ENCODE measurements at regions not wholly inside any gene's neighbourhood (a gene's known extent, or its start where the extent isn't known, plus 50 kb on each side); places are given as distances from the start of the nearest gene placed in this dataset.
"Not testable (repeated sequence)": the region's sequence is repeated elsewhere in the genome, so short reads cannot be mapped to it uniquely, and the experiment has no call there.

GRCh38 chr2:125324273-125324672 lies 1299.2 kb downstream of the CNTNAP5 start:
- H3K27me3 Mint-ChIP-seq (ENCODE audit: low read depth): no peaks in the 10 kb centered on the region
- no peak for DNase-seq (ENCODE audit: low spot score in 2 of 2, unreplicated experiment in 2 of 2)

GRCh38 chr2:125330133-125330532 lies 1305.0 kb downstream of the CNTNAP5 start:
- Mint-ChIP-seq H3K36me3 (no peaks in the 10 kb centered on the region), H3K4me1 (peaks cover 32% of the 10 kb centered on the region), H3K27me3 (ENCODE audit: low read depth) (no peaks in the 10 kb centered on the region), H3K4me3 (no peak overlapping the region), H3K9me3 (peaks cover 4% of the 10 kb centered on the region), H3K27ac (no peak overlapping the region)
- TF ChIP-seq CTCF (IDR thresholded peaks at IDR 0.05; ENCODE audit: unreplicated experiment): no peak
- DNase-seq (ENCODE audit: low spot score in 2 of 2, unreplicated experiment in 2 of 2): no peak

More at GRCh38 chr2:125324273-125324672, 1299.2 kb downstream of the CNTNAP5 start:
- Mint-ChIP-seq H3K9me3 (peaks cover 7% of the 10 kb centered on the region), H3K4me1 (peaks cover 33% of the 10 kb centered on the region), H3K27ac (no peak overlapping the region), H3K4me3 (no peak overlapping the region), H3K36me3 (peaks cover 1% of the 10 kb centered on the region)
- no peak for TF ChIP-seq CTCF (IDR thresholded peaks at IDR 0.05; ENCODE audit: unreplicated experiment)

- Mint-ChIP-seq H3K4me1 (no peaks in the 10 kb centered on the region), H3K27ac (no peak overlapping the region), H3K36me3 (no peaks in the 10 kb centered on the region), H3K27me3 (ENCODE audit: low read depth) (peaks cover 2% of the 10 kb centered on the region), H3K4me3 (no peak overlapping the region), H3K9me3 (peaks cover 27% of the 10 kb centered on the region)
- DNase-seq (ENCODE audit: low spot score in 2 of 2, unreplicated experiment in 2 of 2): no peak
- no peak for TF ChIP-seq CTCF (IDR thresholded peaks at IDR 0.05; ENCODE audit: unreplicated experiment)
Observed at GRCh38 chr2:125341353-125341752, 1314.6 kb upstream of the GYPC start.

- not testable (repeated sequence) for H3K4me3 Mint-ChIP-seq; H3K4me1 Mint-ChIP-seq; H3K27me3 Mint-ChIP-seq (ENCODE audit: low read depth); H3K9me3 Mint-ChIP-seq; DNase-seq (ENCODE audit: low spot score in 2 of 2, unreplicated experiment in 2 of 2); H3K27ac Mint-ChIP-seq; H3K36me3 Mint-ChIP-seq
Observed at GRCh38 chr2:125353542-125353941, 1302.4 kb upstream of the GYPC start.

GRCh38 chr2:125364192-125364983 lies 1291.6 kb upstream of the GYPC start:
- Mint-ChIP-seq H3K4me3 (no peak overlapping the region), H3K27ac (no peak overlapping the region), H3K4me1 (no peaks in the 10 kb centered on the region), H3K36me3 (no peaks in the 10 kb centered on the region), H3K27me3 (ENCODE audit: low read depth) (no peaks in the 10 kb centered on the region), H3K9me3 (peaks cover 20% of the 10 kb centered on the region)
- no peak for DNase-seq (ENCODE audit: low spot score in 2 of 2, unreplicated experiment in 2 of 2)
- peak; percentile 41 for TF ChIP-seq CTCF (IDR thresholded peaks at IDR 0.05; ENCODE audit: unreplicated experiment)

- Mint-ChIP-seq H3K4me3 (no peak overlapping the region), H3K4me1 (no peaks in the 10 kb centered on the region), H3K36me3 (no peaks in the 10 kb centered on the region), H3K27ac (no peak overlapping the region), H3K9me3 (peaks cover 15% of the 10 kb centered on the region), H3K27me3 (ENCODE audit: low read depth) (no peaks in the 10 kb centered on the region)
- no peak for DNase-seq (ENCODE audit: low spot score in 2 of 2, unreplicated experiment in 2 of 2)
- no peak for TF ChIP-seq CTCF (IDR thresholded peaks at IDR 0.05; ENCODE audit: unreplicated experiment)
Observed at GRCh38 chr2:125364984-125365265, 1291.0 kb upstream of the GYPC start.
